GM23338 (cell line): ENCODE measurements at regions not wholly inside any gene's neighbourhood (a gene's known extent, or its start where the extent isn't known, plus 50 kb on each side); places are given as distances from the start of the nearest gene placed in this dataset.

Source experiments
- CREB1 ChIP-seq: fragments of 250-450 bp; sonication (Bioruptor Pico); IDR thresholded peaks from 2 replicates; pipeline ENCODE4 v1.5.0; 2020; ENCODE audit warnings: low read depth, mild to moderate bottlenecking, moderate library complexity
- EZH2 ChIP-seq: fragments of 200-600 bp; sonication (generic); IDR thresholded peaks from one replicate; pipeline ENCODE4 v1.8.0; 2017; ENCODE audit warnings: antibody characterized with exemption, mild to moderate bottlenecking, low read depth; ENCODE audit not compliant: unreplicated experiment
- EZH2phosphoT487 ChIP-seq: fragments of 200-600 bp; sonication (generic); IDR thresholded peaks from one replicate; pipeline ENCODE4 v1.8.1; 2018; ENCODE audit warnings: antibody characterized with exemption; ENCODE audit not compliant: unreplicated experiment
- JUNB ChIP-seq: IDR thresholded peaks from one replicate; pipeline ENCODE4 v1.6.1; 2016; ENCODE audit warnings: antibody characterized with exemption; ENCODE audit not compliant: unreplicated experiment
- NANOG ChIP-seq: IDR thresholded peaks from 2 replicates; pipeline ENCODE4 v1.6.1; 2016; ENCODE audit warnings: antibody characterized with exemption, borderline replicate concordance
- POLR2AphosphoS5 ChIP-seq: IDR thresholded peaks from 2 replicates; pipeline ENCODE4 v1.6.1; 2016; ENCODE audit warnings: antibody characterized with exemption, low read depth
- REST ChIP-seq: IDR thresholded peaks from one replicate; pipeline ENCODE4 v1.6.1; 2018; ENCODE audit warnings: antibody characterized with exemption; ENCODE audit not compliant: unreplicated experiment
- ZNF114 ChIP-seq: fragments of 250-450 bp; sonication (Bioruptor Pico); IDR thresholded peaks from 2 replicates; pipeline ENCODE4 v1.5.0; 2020; ENCODE audit warnings: mild to moderate bottlenecking, moderate library complexity
- TF ChIP-seq, protein P1 (sequence below), 2 experiments: fragments of 200-600 bp in 1 of 2; sonication (generic) in 1 of 2; conservative IDR thresholded peaks; 2 replicates each; pipeline versions ENCODE4 v1.5.1 to v1.6.1; 2016 to 2017; ENCODE audit warnings: antibody characterized with exemption in 2 of 2, low read depth in 2 of 2, mild to moderate bottlenecking in 2 of 2, moderate library complexity in 1 of 2

DNA sequence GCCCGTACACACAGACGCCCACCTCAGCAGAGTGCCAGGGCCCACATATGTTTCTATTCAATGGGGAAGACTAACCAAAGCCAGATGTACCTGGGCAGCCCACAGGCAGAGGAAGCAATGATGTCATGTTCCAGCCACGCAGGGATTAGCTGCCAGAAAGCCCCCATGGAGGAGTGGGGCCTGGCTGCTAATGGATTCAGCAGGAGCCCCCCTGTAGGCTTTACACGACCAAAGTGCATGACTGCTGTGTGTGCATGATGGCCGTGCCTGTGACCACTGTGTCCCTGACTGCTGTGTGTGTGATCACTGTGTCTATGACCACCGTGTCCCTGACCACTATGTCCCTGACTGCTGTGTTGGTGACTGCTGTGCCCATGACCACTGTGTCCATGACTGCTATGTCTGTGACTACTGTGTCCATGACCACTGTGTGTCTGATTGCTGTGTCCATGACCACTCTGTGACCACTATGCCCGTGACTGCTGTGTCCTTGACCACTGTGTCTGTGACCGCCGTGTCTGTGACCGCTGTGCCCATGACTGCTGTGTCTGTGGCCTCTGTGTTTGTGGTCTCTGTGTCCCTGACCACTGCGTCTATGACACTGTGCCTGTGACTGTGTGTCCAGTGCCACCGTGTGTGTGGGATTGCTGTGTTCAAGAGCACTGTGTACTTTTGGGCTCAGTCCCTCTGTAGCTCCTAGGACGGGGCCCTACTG is 409.3 kb downstream of the RPS24 start:
- TF ChIP-seq, protein P1, sequence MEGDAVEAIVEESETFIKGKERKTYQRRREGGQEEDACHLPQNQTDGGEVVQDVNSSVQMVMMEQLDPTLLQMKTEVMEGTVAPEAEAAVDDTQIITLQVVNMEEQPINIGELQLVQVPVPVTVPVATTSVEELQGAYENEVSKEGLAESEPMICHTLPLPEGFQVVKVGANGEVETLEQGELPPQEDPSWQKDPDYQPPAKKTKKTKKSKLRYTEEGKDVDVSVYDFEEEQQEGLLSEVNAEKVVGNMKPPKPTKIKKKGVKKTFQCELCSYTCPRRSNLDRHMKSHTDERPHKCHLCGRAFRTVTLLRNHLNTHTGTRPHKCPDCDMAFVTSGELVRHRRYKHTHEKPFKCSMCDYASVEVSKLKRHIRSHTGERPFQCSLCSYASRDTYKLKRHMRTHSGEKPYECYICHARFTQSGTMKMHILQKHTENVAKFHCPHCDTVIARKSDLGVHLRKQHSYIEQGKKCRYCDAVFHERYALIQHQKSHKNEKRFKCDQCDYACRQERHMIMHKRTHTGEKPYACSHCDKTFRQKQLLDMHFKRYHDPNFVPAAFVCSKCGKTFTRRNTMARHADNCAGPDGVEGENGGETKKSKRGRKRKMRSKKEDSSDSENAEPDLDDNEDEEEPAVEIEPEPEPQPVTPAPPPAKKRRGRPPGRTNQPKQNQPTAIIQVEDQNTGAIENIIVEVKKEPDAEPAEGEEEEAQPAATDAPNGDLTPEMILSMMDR (conservative IDR thresholded peaks at IDR 0.05; ENCODE audit: low read depth in 2 of 2), result no peak
- TF ChIP-seq JUNB (no peak), EZH2phosphoT487 (no peak), POLR2AphosphoS5 (no peak), REST (no peak), EZH2 (no peak), CREB1 (CRISPR knock-in tag) (no peak), NANOG (no peak), ZNF114 (CRISPR knock-in tag) (no peak)
